AG08396 (cell line): ENCODE measurements at regions not wholly inside any gene's neighbourhood (a gene's known extent, or its start where the extent isn't known, plus 50 kb on each side); places are given as distances from the start of the nearest gene placed in this dataset.
"Not testable (repeated sequence)": the region's sequence is repeated elsewhere in the genome, so short reads cannot be mapped to it uniquely, and the experiment has no call there.

Experiments
- DNase-seq: peaks from one replicate; pipeline ENCODE4 v3.0.0; 2012; ENCODE audit warnings: low spot score, mixed read lengths

DNA sequence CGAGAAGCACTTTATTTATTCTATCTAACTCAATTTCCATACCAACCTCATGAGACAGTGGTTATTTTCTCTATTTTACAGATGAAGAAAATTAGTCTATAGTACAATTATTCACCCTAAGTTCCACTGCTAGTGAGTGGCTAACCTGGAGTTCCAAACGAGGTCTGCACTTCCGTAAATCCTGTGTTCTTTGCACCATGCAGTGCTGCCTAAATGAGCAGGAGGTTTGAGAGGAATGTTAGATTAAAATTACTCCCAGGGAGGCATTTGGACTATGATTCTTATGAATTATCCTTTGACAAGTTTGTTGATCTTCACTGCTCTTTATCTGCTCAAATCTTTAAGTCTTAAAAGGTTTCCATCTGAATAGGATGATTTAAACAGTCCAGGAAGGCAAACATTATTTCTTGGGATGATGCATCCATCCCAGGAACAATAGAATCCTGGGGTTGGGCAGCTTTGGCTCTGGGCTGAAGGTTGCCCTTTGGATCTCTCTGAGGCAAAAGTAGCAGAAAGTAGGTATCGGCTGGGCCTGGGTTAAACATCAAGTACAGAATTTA lies 400.8 kb downstream of the REEP3 start:
- DNase-seq: no peak

DNA sequence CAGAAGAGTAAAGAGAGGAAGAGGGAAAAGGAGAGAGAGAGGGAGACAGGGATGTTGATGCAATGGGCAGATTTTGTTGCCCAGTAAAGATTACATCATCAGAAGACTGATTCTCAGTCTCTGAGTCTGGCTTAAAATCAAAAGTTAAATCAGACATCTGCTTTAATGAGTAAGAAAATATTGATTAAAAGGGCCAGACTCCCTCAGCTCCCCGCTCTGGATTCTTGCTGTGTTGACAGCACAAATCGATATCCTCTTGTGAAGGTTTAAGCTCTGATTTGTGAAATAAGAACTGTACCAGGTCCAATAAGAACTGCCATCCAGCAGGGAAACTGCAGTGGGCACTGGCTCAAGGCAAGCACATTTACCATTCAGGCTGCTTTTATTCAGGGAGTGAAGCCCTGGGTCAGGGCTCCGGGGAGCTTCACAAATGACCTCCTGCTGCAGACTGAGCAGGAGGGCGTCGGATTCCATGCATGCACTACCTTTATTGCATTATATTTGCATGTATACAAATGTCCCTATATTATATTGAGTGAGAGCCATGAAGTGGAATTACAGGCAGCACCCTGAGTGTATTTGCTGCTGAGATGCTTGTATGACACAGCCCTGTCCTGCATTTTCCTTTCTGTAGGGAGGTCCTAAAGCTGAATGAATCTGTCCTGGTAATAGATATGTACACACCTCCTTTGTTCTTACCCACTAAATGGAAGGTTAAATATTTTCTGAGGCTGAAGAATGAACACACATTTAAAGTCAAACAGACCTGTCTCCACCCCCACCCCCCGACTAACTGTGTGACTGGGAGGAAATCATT lies 401.5 kb downstream of the REEP3 start:
- no peak for DNase-seq

DNA sequence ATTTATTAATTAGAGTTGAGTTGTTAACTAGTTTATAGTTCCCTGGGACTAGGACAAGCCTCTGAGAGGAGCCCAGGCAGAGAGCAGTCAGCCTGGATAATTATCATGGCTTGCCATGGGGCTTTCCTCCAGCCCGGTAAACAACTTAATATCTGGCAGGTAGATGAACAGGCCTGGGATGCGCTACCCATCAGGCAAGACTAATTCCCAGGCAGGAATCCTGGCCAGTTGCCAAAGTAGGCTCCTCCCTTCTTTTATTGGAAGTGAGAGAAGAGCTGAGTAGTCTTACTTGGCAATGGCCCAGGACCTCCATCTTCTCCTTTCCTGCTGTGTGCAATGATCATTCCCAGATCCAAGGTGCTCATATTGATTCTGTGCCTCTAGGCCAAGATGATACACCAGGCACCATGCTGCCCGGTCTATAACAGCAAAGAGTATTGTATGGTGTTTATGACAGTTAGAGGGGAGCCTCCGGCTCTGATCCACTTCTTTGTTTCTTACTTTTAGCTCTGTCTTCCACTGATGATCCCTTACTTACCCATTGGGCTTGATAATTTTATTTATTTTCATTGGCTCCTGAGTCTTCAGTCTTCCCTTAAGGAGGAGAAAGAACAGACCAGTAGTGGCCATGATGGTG lies 408.7 kb downstream of the REEP3 start:
- DNase-seq: no peak

DNA sequence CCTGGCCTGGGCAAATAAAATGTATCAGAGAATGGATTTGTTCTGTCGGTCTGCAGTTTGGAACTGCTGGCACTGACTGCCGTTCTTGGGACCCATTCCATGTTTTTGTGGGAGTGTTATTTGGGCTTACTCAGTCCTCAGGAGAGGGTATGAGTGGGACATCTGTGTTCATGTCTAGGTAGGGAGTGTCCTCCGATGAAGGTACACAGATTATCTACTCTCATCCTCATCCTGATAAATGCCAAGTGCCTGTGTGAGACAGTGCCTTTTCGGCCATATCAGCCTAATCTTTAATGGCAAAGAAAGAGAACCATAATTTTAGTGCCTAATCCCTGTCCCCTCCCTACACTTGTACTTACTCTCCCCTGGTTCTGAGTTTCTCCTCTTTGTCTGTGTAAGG lies 409.4 kb downstream of the REEP3 start:
- DNase-seq: no peak

DNA sequence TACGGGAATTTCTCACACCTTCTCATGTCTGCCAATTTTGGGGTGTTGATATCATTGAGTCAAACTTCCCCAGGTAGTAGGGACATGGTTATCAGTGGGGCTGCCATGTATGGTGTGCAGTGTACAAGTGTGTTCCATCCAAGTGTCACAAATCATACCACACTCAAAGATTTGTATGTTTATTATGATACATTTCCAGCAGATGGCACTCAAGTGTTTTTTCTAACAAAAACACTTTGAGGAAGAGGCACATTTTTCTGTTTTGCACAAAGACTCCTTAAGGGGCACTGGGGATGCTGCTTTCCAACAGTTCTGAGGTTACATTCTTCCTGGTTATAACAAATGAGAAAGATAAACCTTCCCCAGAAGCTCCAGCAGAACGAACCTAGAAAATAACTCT lies 414.5 kb downstream of the REEP3 start:
- DNase-seq: no peak

DNA sequence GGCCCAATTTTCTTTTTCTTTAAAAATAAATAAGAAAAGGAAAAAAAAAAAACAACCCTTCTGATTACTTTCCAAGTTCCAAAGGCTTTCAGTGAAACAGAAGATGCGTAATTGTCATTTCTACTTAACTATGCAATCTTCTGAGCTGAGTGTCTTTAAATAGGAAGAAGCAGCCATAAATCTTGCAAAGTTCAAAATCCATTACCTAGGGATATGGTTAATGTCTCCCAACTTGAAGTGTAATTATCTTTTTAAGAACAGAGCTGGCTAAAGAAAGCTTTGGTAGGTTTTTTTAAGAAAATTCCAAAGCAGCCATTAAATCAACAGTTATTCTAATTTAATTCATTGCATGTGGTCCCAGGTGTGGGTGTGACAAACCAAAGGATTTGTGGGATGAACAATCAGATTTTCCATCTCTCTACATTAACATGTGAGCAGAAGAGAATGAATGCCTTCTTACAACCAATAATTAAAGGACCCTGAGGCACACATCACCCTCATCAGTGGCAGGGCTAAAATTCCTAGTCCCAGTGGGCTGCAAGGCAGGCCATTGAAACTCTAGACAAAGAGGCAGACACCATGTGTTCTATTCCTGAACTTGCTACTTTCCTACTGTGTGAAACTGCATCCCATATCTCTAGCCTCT lies 419.2 kb downstream of the REEP3 start:
- DNase-seq: no peak

DNA sequence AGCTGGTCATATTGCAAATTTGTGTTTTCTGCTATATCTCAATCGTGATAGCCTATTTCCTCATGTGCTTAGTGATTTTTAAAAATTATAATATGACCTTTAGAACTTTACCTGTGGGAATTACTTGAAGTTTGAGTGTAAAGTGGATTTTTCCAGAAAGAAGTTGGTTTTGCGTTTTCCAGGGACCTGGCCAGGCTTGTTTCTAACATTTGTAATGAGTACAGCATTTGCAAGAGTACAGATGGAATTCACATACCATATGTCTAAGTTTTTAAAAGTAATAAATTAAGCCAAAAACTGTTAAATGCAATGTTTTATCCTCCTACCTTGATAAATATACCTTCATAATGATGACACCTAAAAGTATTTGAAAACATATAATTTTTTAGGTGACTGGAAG lies 443.2 kb downstream of the REEP3 start:
- no peak for DNase-seq

DNA sequence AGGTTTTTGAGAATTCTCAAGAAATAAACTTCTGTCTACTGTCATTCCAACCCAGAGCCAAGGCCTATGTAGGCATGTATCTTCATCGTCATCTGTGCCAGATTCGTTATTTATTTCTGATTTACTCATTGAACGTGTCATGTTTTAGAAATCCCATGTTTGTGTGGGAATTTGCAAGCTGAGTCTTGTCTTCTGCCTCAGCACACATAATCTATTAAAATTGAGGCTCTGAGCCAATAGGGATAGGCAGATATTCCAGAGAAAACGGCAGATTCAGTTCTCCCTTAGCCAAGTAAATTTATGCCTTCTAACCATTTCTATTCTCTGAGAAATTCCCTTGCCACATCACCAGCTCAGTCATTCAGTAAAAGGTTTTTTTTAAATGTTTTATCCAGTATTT lies 444.6 kb downstream of the REEP3 start:
- no peak for DNase-seq

DNA sequence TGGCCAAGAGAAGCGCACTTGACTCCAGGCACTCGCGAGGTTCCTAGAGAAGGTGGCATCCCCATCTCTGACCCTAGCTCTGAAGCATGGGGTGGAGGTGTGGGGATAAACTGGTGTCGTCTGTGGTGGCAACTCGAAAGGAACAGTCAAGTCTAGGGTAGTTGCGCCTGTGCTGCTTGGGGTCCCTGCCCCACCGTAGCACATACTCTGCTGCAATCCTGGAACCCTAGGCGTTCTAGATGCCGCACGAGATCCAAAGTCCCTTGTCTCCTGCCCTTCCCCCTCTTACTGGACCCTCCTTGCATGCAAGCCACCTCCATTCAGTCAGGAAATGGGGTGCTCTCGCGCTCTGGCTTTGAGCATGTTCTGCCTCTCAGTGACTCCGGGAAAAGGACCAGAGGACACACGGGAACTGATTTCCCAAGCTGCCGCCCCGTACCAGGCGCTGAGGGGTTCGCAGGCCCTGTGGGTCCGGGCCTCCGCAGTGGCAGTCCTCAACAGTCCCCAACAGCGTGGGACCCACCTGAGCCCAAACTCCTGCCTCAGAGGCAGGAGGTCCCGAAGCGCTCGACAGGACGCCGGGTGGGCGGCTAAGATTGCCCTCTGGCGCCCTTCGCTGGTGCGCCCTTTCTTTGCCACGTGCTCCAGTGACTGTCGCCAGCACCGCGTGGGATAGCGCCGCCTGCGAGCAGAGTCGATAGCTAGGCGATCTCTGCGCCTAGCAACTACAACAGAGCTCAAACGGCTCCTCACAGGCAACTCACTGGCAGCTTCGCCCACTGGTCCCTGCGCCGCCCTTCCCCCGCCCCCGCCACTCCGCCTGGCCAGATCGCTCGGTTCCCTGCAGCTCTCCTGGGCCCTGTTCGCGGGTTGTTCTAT lies 452.0 kb downstream of the REEP3 start:
- DNase-seq: no peak

DNA sequence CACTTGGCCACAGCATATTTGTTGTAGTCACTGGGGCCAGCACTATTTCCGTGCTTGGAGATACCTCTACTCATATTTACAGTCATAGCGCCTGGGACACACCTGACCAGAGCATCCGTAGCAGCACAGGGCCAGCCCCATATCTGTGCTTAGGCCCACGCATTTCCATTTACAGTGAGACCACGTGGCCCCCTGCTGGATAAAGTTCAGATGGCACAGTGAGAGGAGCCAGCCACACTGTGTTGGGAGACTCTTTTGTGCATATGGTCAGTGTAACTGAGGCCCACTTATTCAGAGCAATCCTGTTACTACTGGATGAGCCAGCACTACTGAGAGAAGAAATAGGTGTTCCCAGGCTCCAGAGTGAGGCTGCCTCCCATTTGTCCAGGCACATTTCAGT lies 455.3 kb downstream of the REEP3 start:
- DNase-seq: peak; percentile 16

DNA sequence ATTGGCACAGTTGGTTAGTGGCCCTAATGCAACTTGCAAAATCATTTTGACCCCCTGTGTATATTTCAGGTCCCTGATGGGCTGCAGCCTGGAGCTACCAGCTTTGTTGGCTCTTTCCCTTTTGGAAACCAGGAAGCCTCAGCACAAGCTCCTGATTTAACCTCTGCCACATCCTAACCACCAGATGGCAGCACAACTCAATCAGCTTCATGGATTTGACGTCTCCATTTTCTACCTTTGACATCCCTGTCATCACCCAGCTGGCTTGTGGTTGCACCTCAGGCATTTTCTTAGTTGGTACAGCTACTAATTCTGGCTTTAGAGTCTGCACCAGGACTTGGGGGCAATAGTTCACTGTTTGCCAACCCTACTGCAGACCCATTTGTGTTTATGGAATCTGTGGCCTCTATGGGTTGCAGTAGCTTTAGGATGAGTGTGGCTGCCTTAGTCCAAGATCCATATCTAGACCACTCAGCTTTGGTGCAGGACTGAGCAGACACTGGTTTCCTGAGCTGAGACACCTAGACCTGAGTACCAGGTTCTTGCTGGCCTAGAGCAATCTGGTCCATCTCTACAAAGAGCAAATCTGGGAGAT lies 456.2 kb downstream of the REEP3 start:
- peak; percentile 40 for DNase-seq

DNA sequence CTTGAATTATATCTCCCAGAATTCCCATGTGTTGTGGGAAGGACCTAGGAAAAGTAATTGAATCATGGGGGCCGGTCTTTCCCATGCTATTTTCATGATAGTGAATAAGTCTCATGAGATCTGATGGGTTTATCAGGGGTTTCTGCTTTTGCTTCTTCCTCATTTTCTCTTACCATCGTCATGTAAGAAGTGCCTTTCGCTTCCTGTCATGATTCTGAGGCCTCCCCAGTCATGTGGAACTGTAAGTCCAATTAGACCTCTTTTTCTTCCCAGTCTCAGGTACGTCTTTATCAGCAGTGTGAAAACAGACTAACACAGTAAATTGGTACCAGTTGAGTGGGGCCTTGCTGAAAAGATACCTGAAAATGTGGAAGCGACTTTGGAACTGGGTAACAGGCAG lies 459.7 kb downstream of the REEP3 start:
- DNase-seq: not testable (repeated sequence)

DNA sequence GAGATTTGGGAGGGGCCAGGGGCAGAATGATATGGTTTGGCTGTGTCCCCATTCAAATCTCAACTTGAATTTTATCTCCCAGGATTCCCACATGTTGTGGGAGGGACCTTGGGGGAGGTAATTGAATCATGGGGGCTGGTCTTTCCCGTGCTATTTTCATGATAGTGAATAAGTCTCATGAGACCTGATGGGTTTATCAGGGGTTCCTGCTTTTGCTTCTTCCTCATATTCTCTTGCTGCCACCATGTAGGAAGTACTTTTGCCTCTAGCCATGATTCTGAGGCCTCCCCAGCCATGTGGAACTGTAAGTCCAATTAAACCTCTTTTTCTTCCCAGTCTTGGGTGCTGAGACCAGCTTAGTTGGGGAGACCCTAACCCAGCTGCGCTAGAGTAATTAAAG lies 462.9 kb downstream of the REEP3 start:
- not testable (repeated sequence) for DNase-seq

DNA sequence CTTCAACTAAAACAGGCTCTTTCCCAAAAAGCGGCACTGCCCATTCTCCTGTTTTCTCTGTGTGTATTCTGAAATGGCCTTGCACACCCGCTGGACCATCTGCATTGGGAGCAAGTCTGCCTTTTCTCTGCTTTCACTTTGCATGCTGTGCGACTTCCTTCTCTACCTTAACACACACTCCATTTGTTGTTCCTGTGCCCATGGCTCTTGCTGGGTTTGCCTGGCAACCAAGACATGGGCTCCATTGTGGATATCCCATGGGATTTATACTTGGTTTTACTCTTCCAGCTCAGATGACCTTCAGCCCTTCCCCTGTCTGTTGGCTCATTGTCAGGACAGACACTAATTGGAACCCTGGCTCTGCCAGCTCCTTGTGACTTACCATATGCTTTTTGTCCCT lies 465.3 kb downstream of the REEP3 start:
- DNase-seq: no peak

DNA sequence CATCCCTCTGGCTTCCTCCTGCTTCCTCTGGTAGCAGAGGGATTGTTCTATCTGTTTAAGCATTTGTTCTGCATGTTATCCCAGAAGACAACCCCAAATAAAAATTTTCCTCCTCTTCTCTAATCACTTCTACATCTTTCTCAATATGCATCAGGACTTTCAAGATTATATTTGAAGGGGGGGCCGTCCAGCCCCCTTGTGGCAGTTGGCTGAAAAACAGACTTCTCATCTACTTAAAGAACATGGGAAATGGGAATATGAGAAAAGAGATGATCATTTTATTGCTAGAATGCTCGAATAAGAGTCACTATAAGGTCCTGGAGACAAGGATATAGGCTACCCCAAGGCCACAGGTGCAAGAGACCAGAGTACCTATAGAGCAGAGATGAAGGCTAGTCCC lies 466.0 kb downstream of the REEP3 start:
- DNase-seq: no peak

DNA sequence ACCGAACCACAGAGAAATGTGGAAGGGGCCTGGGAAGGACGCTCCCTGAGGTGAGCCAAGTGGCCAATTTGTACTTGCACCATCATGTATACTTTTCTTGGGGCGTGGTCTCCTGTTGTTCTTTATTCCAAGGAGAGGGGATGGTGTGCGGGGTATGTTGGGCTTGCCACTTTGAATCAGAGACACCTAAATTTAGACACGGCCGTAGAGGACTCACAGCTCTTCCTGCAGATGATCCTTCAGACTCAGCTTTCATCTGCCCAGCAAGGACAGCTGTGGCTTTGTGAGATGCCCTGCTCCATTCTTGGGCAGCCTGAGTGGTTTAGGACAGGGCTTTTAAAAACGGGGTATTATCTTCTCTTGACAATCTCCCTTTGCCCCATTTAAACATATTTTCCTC lies 473.2 kb downstream of the REEP3 start:
- DNase-seq: no peak

DNA sequence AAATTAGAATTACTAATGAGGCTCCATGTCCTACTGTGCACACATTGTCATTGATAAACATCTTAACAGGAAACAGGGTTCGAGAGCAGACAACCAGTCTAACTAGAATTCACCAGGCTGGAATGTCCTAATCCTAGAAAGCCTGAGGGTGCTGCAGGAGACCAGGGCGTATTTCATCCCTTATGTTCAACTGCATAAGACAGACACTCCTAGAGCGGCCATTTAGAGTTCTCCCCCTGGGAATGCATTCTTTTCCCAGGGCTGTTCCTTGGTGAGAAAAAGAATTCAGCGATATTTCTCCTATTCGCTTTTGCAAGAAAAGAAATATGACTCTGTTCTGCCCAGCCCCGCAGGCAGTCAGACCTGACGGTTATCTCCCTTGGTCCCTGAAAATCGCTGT lies 486.0 kb downstream of the REEP3 start:
- no peak for DNase-seq

DNA sequence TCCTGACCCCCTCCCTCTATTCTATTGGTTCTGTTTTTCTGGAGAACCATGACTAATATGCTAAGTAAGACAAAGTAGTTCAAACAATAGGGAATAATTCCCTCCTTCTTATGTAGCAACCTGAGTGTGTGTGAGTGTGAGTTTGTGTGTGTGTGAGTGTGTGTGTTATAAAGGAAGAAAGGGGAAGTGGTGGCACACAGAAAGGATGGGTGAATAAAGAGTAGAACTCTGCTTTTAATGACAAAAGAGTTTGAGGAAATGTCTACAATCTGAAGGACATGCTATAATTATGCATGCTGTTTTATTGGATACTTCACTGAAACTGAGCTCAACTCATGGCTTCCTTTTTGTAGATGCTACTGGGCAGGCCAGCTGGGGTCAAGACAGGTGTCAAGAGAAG lies 489.5 kb downstream of the REEP3 start:
- DNase-seq: no peak

DNA sequence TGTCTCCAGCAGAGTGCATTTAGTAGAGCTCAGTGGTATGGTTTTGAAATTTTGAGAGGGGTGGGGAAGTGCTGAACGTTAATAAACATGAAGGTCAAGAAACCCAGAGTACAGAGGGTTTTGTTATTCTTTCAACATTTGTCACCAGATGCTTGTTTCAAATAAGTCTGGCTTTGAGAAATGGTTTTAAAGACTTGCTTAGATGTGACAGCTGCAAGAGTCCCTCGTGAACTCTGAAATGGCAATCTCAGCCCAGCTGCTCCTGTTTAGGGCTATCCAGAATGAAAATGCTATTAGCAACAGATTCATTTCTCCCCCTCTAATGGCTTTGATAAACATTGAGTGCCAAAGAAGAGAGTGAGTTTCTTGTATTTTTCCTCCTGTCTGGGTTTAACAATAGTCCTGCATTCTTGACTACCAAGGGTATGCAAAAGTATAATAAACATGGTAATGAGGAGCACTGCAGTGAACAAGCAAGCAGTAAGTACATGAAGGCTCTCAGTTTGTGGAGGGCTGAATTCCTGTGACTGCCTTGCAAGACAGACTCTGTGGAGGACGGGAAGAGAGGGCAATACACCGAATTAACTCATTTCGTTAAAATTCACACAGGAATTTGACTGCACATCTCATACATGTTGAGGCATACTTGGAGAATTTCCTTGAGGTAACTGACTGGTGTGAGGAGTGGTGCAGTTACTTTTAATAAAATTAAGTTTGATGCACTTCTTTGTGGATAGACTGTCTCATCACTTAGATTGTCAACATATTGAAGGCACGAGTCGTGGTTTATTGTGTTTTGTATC lies 490.9 kb downstream of the REEP3 start:
- no peak for DNase-seq

DNA sequence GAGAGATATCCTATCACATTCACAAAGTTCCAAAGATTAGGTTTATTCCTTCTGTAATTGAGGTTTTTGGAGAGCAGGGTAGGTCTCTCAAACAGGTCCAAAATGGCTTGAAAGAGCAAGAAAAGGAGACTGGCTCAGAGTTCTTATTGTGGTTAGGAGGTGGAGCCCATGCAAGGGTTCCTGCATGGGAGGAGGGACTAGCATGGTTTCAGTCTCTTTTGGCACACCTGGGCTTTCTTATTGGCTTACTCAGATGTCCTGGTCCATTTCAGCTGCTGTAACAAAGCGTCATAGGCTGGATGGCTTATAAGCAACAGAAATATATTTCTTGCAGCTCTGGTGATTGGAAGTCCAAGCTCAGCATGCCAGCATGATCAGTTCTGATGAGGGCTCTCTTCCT lies 493.1 kb downstream of the REEP3 start:
- DNase-seq: no peak
